SK-N-MC (cell line): ENCODE measurements at regions not wholly inside any gene's neighbourhood (a gene's known extent, or its start where the extent isn't known, plus 50 kb on each side); places are given as distances from the start of the nearest gene placed in this dataset.

ENCODE experiments used
- EZH2 ChIP-seq: fragments of 200-600 bp; sonication (generic); IDR thresholded peaks from one replicate; pipeline ENCODE4 v1.6.1; 2017; ENCODE audit warnings: antibody characterized with exemption
- FOXP2 ChIP-seq: optimal IDR thresholded peaks from 2 replicates; pipeline ENCODE3; 2011; ENCODE audit warnings: mild to moderate bottlenecking, moderate library complexity; ENCODE audit not compliant: insufficient read depth; ENCODE audit errors: extremely low read length, control extremely low read depth
- POLR2AphosphoS5 ChIP-seq: IDR thresholded peaks from 2 replicates; pipeline ENCODE4 v1.6.1; 2012; ENCODE audit warnings: mild to moderate bottlenecking, low read depth, low read length, borderline replicate concordance

DNA sequence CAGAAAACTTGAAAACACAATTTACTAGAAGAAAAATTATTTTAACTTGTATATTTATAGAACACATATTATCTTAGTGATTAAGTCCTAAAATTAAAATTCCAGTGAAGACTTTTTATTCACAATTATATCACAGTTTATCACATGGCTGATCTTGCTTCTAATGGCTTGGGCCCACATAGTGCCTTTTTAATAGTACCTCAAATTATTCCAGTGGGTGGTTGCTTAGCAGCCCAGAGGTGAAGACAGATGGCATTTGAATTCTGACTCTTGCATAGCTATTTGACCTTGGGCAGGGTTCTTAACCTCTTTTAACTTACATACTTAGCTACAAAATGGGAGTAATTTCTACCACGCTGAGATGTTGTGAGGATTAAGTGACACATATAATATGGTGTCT is 214.7 kb upstream of the SGO1 start:
- TF ChIP-seq POLR2AphosphoS5 (no peak), EZH2 (no peak), FOXP2 (no peak)
